ENCODE measurements at regions not wholly inside any gene's neighbourhood (a gene's known extent, or its start where the extent isn't known, plus 50 kb on each side); places are given as distances from the start of the nearest gene placed in this dataset.

DNA sequence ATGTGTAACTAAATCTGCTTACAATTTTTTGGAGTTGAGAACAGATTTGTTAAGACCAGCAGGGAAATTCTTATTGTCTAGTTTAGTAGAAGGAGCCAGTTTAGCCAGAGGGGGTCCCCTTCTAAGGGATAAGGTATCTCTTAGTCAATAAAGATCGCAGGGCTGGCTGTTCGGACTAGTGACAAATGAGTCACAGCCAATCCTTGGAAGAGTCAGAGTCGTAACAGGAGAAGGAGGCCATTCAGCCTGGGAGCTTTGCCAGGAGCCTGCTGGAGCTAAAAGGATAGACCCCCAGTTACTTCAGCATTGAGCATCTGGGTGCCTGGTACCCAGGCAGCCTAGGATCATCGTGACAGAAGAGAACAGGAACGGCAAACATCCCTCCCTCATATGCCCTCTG is 191.6 kb upstream of the ARHGAP20 start:
- H3K36me3 ChIP-seq (ENCODE audit: control insufficient read depth, insufficient read depth, low read length), result no peaks in the 10 kb centered on the region
- no peaks in the 10 kb centered on the region; the same call in 1 of the 2 replicates for H3K27me3 ChIP-seq (replicated peaks; ENCODE audit: control insufficient read depth, insufficient read depth, low read length)
- no peak for DNase-seq (ENCODE audit: extremely low read depth, insufficient read length)
- H3K4me3 ChIP-seq (replicated peaks; ENCODE audit: low read depth, low read length), result no peak overlapping the region
- TF ChIP-seq, protein P1, sequence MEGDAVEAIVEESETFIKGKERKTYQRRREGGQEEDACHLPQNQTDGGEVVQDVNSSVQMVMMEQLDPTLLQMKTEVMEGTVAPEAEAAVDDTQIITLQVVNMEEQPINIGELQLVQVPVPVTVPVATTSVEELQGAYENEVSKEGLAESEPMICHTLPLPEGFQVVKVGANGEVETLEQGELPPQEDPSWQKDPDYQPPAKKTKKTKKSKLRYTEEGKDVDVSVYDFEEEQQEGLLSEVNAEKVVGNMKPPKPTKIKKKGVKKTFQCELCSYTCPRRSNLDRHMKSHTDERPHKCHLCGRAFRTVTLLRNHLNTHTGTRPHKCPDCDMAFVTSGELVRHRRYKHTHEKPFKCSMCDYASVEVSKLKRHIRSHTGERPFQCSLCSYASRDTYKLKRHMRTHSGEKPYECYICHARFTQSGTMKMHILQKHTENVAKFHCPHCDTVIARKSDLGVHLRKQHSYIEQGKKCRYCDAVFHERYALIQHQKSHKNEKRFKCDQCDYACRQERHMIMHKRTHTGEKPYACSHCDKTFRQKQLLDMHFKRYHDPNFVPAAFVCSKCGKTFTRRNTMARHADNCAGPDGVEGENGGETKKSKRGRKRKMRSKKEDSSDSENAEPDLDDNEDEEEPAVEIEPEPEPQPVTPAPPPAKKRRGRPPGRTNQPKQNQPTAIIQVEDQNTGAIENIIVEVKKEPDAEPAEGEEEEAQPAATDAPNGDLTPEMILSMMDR (IDR thresholded peaks at IDR 0.05; ENCODE audit: insufficient read depth, low read length, poor library complexity, severe bottlenecking), result no peak

DNA sequence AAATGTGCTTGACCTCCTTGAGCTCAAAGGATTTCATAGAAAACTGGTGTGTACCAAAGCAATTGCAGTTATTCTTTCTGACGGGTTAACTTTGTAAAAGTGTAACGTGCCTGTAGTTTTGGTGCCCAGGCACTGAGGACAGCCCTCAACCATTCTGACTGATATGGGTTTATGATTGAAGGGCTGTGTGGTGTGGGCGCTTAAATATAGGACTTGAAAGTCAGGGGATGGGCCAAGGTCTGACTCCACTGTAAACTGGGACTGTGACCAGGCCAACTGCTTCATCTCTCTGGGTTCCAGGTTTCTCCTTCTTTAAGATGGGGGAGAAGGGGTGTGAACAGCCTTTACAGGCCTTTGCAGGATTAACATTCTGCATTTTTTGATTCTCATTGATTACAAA is 191.1 kb upstream of the ARHGAP20 start:
- no peaks in the 10 kb centered on the region for H3K36me3 ChIP-seq (ENCODE audit: control insufficient read depth, insufficient read depth, low read length)
- H3K4me3 ChIP-seq (replicated peaks; ENCODE audit: low read depth, low read length), result no peak overlapping the region
- TF ChIP-seq, protein P1 (IDR thresholded peaks at IDR 0.05; ENCODE audit: insufficient read depth, low read length, poor library complexity, severe bottlenecking), result no peak
- H3K27me3 ChIP-seq (replicated peaks; ENCODE audit: control insufficient read depth, insufficient read depth, low read length), result no peaks in the 10 kb centered on the region; the same call in 1 of the 2 replicates
- DNase-seq (ENCODE audit: extremely low read depth, insufficient read length), result no peak

DNA sequence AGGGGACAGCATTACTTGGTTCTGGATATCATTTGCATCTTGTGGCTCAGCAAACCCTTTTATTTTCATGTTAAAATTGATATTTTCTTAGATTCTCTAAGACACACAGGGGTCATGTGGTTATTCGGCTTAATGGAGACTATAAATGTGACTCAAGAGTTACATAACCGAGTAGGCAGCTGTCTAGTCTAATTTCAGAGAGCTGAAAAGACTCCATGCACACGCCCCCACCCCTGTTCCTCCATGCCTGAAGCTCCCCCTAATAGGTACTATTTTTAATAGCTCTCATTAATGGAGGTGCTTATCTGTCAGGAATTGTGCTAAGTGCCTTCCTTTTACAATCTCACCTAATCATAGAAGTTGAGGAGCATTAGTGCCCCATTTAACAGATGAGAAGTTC is 189.2 kb upstream of the ARHGAP20 start:
- H3K4me3 ChIP-seq (replicated peaks; ENCODE audit: low read depth, low read length), result no peak overlapping the region
- TF ChIP-seq, protein P1 (IDR thresholded peaks at IDR 0.05; ENCODE audit: insufficient read depth, low read length, poor library complexity, severe bottlenecking), result no peak
- no peaks in the 10 kb centered on the region for H3K36me3 ChIP-seq (ENCODE audit: control insufficient read depth, insufficient read depth, low read length)
- no peak for DNase-seq (ENCODE audit: extremely low read depth, insufficient read length)
- H3K27me3 ChIP-seq (replicated peaks; ENCODE audit: control insufficient read depth, insufficient read depth, low read length), result no peaks in the 10 kb centered on the region

DNA sequence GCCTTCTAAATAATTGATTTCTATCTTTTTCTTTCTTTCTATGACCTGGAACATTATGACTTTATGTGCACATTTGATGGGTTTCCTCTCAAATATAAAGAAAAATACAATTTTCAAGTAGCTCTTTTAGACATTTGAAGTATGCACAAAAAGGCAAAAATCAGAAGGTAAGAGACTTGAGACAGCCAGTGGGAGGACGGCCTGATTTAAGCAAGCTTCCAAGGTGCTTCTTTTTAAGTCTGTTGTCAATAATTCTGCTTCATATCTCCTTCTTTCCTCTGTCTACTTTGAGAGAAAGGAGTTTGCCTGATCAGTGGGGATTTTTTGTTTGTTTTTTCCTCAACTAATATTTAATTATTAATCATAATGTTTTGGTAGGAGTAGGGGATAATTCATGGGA is 188.2 kb upstream of the ARHGAP20 start:
- Histone ChIP-seq H3K4me3 (replicated peaks; ENCODE audit: low read depth, low read length) (no peak overlapping the region), H3K36me3 (ENCODE audit: control insufficient read depth, insufficient read depth, low read length) (no peaks in the 10 kb centered on the region), H3K27me3 (replicated peaks; ENCODE audit: control insufficient read depth, insufficient read depth, low read length) (no peaks in the 10 kb centered on the region)
- TF ChIP-seq, protein P1 (IDR thresholded peaks at IDR 0.05; ENCODE audit: insufficient read depth, low read length, poor library complexity, severe bottlenecking), result no peak
- no peak for DNase-seq (ENCODE audit: extremely low read depth, insufficient read length)

DNA sequence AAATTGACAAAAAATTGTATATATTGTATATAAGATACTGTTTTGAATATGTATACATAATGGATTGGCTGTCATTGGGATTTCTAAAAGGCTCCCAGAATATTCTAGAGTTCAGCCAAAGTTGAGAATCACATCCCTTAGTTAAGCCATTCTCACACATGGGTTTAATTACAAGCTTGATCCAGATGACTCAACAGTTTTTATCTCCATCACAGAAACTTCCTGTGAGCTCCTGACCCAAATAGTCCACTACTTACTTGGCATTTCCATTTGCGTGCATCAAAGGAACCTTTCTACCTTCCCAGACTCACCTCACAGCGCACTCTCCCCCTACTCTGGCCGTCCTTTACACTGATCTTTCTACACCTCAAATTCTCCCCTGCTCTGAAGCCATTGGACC is 184.8 kb upstream of the ARHGAP20 start:
- H3K27me3 ChIP-seq (replicated peaks; ENCODE audit: control insufficient read depth, insufficient read depth, low read length), result no peaks in the 10 kb centered on the region
- H3K36me3 ChIP-seq (ENCODE audit: control insufficient read depth, insufficient read depth, low read length), result no peaks in the 10 kb centered on the region
- no peak overlapping the region for H3K4me3 ChIP-seq (replicated peaks; ENCODE audit: low read depth, low read length)
- TF ChIP-seq, protein P1 (IDR thresholded peaks at IDR 0.05; ENCODE audit: insufficient read depth, low read length, poor library complexity, severe bottlenecking), result no peak
- no peak for DNase-seq (ENCODE audit: extremely low read depth, insufficient read length)

DNA sequence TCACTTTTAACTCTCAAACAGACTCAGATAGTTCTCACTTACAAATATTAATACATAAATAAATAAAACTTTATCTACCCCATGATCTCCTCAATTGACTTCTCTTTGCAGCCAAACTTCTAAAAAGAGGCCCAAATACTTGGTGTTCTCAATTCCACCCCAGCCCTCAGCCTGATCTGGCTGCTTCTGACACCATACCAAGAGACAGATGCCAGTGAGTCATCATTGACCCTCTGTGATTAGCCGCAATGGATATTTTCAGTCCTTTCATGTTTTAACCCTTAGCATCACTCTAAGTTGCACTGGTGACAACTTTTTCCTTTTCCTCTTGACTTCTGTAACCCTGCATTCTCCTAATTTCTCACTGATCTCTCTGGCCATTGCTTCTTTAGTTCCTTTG is 184.1 kb upstream of the ARHGAP20 start:
- H3K27me3 ChIP-seq (replicated peaks; ENCODE audit: control insufficient read depth, insufficient read depth, low read length), result no peaks in the 10 kb centered on the region
- no peak for DNase-seq (ENCODE audit: extremely low read depth, insufficient read length)
- TF ChIP-seq, protein P1 (IDR thresholded peaks at IDR 0.05; ENCODE audit: insufficient read depth, low read length, poor library complexity, severe bottlenecking), result no peak

More for the DNA sequence above, 184.1 kb upstream of the ARHGAP20 start:
- Histone ChIP-seq H3K36me3 (ENCODE audit: control insufficient read depth, insufficient read depth, low read length) (no peaks in the 10 kb centered on the region), H3K4me3 (replicated peaks; ENCODE audit: low read depth, low read length) (no peak overlapping the region)
